H9 (cell line): ENCODE measurements at regions not wholly inside any gene's neighbourhood (a gene's known extent, or its start where the extent isn't known, plus 50 kb on each side); places are given as distances from the start of the nearest gene placed in this dataset.

Source experiments
- DNase-seq: peaks from one replicate; pipeline ENCODE4 v3.0.0-alpha.2; 2017
- H2AFZ ChIP-seq: one replicate; pipeline ENCODE4 v1.6.1; 2013; ENCODE audit warnings: mild to moderate bottlenecking, low read length, control low read depth, moderate library complexity
- H2AK5ac ChIP-seq: 2 replicates; pipeline ENCODE4 v1.6.1; 2013; ENCODE audit warnings: low read length, control low read depth, mixed read lengths; ENCODE audit not compliant: insufficient read length
- H2BK120ac ChIP-seq: one replicate; pipeline ENCODE4 v1.6.1; 2013; ENCODE audit warnings: low read depth, mild to moderate bottlenecking, low read length, control low read depth, inconsistent platforms; ENCODE audit not compliant: poor library complexity, severe bottlenecking
- H2BK12ac ChIP-seq: 2 replicates; pipeline ENCODE4 v1.6.1; 2013; ENCODE audit warnings: low read length, control low read depth, mixed read lengths, low read depth; ENCODE audit not compliant: insufficient read length
- H2BK15ac ChIP-seq: 2 replicates; pipeline ENCODE4 v1.6.1; 2013; ENCODE audit warnings: low read depth, low read length, control low read depth
- H2BK20ac ChIP-seq: one replicate; pipeline ENCODE4 v1.6.1; 2013; ENCODE audit warnings: low read depth, mild to moderate bottlenecking, low read length, control low read depth, inconsistent platforms; ENCODE audit not compliant: poor library complexity, severe bottlenecking
- H2BK5ac ChIP-seq: 2 replicates; pipeline ENCODE4 v1.6.1; 2013; ENCODE audit warnings: low read length, control low read depth, mixed read lengths; ENCODE audit not compliant: insufficient read length
- H3K14ac ChIP-seq: 2 replicates; pipeline ENCODE4 v1.6.1; 2013; ENCODE audit warnings: low read length, control low read depth; ENCODE audit not compliant: insufficient read depth
- H3K18ac ChIP-seq: 2 replicates; pipeline ENCODE4 v1.6.1; 2013; ENCODE audit warnings: low read depth, mild to moderate bottlenecking, mixed read lengths, low read length, control low read depth; ENCODE audit not compliant: insufficient read length
- H3K23ac ChIP-seq: 2 replicates; pipeline ENCODE4 v1.6.1; 2013; ENCODE audit warnings: low read length, control low read depth, mixed read lengths, low read depth; ENCODE audit not compliant: insufficient read length
- H3K23me2 ChIP-seq: 2 replicates; pipeline ENCODE4 v1.6.1; 2013; ENCODE audit warnings: low read depth, mild to moderate bottlenecking, mixed read lengths, low read length, control low read depth; ENCODE audit not compliant: insufficient read length, poor library complexity, severe bottlenecking
- H3K27ac ChIP-seq: 2 replicates; pipeline ENCODE4 v1.5.1; 2013; ENCODE audit warnings: low read length, control low read depth, mixed read lengths, low read depth; ENCODE audit not compliant: insufficient read length
- H3K27me3 ChIP-seq: 2 replicates; pipeline ENCODE4 v1.6.1; 2013; ENCODE audit warnings: low read length, control low read depth, inconsistent platforms; ENCODE audit not compliant: insufficient read depth
- H3K4ac ChIP-seq: 2 replicates; pipeline ENCODE4 v1.6.1; 2013; ENCODE audit warnings: low read depth, mild to moderate bottlenecking, control low read depth, inconsistent platforms, low read length, moderate library complexity
- H3K4me1 ChIP-seq: 2 replicates; pipeline ENCODE4 v1.6.1; 2013; ENCODE audit warnings: low read length, control low read depth, inconsistent platforms; ENCODE audit not compliant: insufficient read depth
- H3K4me2 ChIP-seq: 2 replicates; pipeline ENCODE4 v1.6.1; 2013; ENCODE audit warnings: low read length, control low read depth, mixed read lengths; ENCODE audit not compliant: insufficient read length, insufficient read depth
- H3K56ac ChIP-seq: 2 replicates; pipeline ENCODE4 v1.6.1; 2013; ENCODE audit warnings: low read depth, mild to moderate bottlenecking, mixed read lengths, low read length, control low read depth; ENCODE audit not compliant: insufficient read length
- H3K79me1 ChIP-seq: 2 replicates; pipeline ENCODE4 v1.6.1; 2013; ENCODE audit warnings: low read depth, mild to moderate bottlenecking, moderate library complexity, low read length, control low read depth, inconsistent platforms; ENCODE audit not compliant: insufficient read depth, poor library complexity, severe bottlenecking
- H3K79me2 ChIP-seq: 2 replicates; pipeline ENCODE4 v1.6.1; 2013; ENCODE audit warnings: low read length, control low read depth, inconsistent platforms; ENCODE audit not compliant: insufficient read depth
- H3K9ac ChIP-seq: 2 replicates; pipeline ENCODE4 v1.6.1; 2013; ENCODE audit warnings: low read length, control low read depth, mixed read lengths; ENCODE audit not compliant: insufficient read length; ENCODE audit errors: extremely low read depth
- H3K9me3 ChIP-seq: one replicate; pipeline ENCODE4 v1.6.1; 2013; ENCODE audit warnings: low read depth, low read length, inconsistent platforms; ENCODE audit not compliant: control insufficient read depth
- H3T11ph ChIP-seq: one replicate; pipeline ENCODE4 v1.6.1; 2013; ENCODE audit warnings: mild to moderate bottlenecking, low read length, control low read depth, inconsistent platforms
- H4K20me1 ChIP-seq: one replicate; pipeline ENCODE4 v1.6.1; 2013; ENCODE audit not compliant: control insufficient read depth, insufficient read length, insufficient read depth
- H4K5ac ChIP-seq: 2 replicates; pipeline ENCODE4 v1.6.1; 2013; ENCODE audit warnings: low read depth, mild to moderate bottlenecking, mixed read lengths, low read length, control low read depth; ENCODE audit not compliant: insufficient read length
- H4K8ac ChIP-seq: replicated peaks from 2 replicates; pipeline ENCODE4 v1.6.1; 2013; ENCODE audit warnings: low read length, control low read depth, mixed read lengths, low read depth; ENCODE audit not compliant: insufficient read length
- H4K91ac ChIP-seq: 2 replicates; pipeline ENCODE4 v1.6.1; 2013; ENCODE audit warnings: low read depth, mild to moderate bottlenecking, moderate library complexity, mixed read lengths, low read length, control low read depth; ENCODE audit not compliant: insufficient read length
- H3K27ac Mint-ChIP-seq, 3 experiments: 2 replicates in 2 of 3; 3 replicates in 1 of 3; pipeline ENCODE4 v1.8.0; 2020 to 2021; ENCODE audit warnings: mixed read lengths in 3 of 3, mild to moderate bottlenecking in 1 of 3, moderate library complexity in 1 of 3
- H3K27me3 Mint-ChIP-seq: 2 replicates; pipeline ENCODE4 v1.8.0; 2021; ENCODE audit warnings: low read depth, mild to moderate bottlenecking, moderate library complexity, mixed read lengths
- H3K36me3 Mint-ChIP-seq, 3 experiments: 2 replicates in 2 of 3; 3 replicates in 1 of 3; pipeline ENCODE4 v1.8.0; 2020 to 2021; ENCODE audit warnings: low read depth in 3 of 3, mixed read lengths in 3 of 3; ENCODE audit not compliant: insufficient read depth in 1 of 3
- H3K4me1 Mint-ChIP-seq, 2 experiments: 2 replicates each; pipeline ENCODE4 v1.8.0; 2020; ENCODE audit warnings: mixed read lengths in 2 of 2
- H3K4me3 Mint-ChIP-seq, 2 experiments: 2 replicates in 1 of 2; 3 replicates in 1 of 2; pipeline ENCODE4 v1.8.0; 2020 to 2021; ENCODE audit warnings: mild to moderate bottlenecking in 2 of 2, mixed read lengths in 2 of 2, moderate library complexity in 1 of 2
- H3K9me3 Mint-ChIP-seq, 2 experiments: 2 replicates in 1 of 2; 3 replicates in 1 of 2; pipeline ENCODE4 v1.8.0; 2020; ENCODE audit warnings: mild to moderate bottlenecking in 2 of 2, mixed read lengths in 2 of 2, moderate library complexity in 1 of 2
- WGBS: extraction: QIAGEN DNeasy Blood & Tissue Kit; methylation state at CpG from one replicate; pipeline ENCODE4 v1.1.7; 2013; ENCODE audit warnings: missing lambda C conversion rate, low lambda C conversion rate, mixed read lengths; ENCODE audit not compliant: insufficient read length; ENCODE audit errors: extremely low coverage; 5-methylcytosine and 5-hydroxymethylcytosine counted together
- TF ChIP-seq, protein P1 (sequence below): fragments of 200-600 bp; sonication (generic); conservative IDR thresholded peaks from 3 replicates; pipeline ENCODE4 v1.8.0; 2021; ENCODE audit warnings: antibody characterized with exemption, mild to moderate bottlenecking

DNA sequence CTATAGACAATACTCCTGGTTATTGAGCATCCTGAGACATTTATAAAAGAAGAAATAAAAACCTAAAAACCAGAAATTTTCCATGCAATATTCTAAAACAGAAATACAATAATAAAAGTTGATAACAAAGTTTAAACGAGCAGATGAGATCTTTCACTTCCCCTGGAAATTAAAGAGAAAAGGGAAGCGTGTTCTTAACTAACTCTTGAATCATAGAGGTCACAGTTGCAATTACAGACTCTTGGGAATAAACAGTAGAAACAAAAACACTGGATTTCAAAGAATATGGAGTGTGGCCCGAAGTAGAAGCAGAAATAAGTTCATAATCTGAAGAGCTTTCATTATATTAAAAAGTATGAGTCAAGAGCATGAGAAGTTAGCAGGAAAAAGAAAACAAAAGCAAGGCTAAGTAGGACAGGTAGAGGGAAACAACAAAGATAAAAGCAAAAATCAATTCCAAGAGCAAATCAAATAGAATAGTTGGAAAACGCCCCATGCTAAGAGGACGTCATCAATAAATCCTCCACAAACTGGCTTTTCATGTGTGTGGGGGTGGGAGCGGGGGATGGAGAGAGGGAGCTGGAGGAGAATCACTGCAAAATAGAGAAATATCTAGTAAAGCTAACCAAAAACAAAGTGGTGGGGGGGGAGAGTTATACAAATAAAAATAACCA, 55.2 kb upstream of the C10orf71 start:
- no peak for DNase-seq
- H3K23me2 ChIP-seq = no peaks in the 10 kb centered on the region
- no CpG with 5 or more reads among the region's 6 CpGs for WGBS
- no peaks in the 10 kb centered on the region; the same call in 1 of the 2 replicates for H3K4me1 ChIP-seq
- peaks cover 88% of the 10 kb centered on the region for H3K27me3 Mint-ChIP-seq
- peaks cover 15% of the 10 kb centered on the region in 2 experiments for H3K4me1 Mint-ChIP-seq
- H3K56ac ChIP-seq = no peak overlapping the region
- H2AK5ac ChIP-seq = no peak overlapping the region
- H3K4me2 ChIP-seq = no peak overlapping the region
- H3K79me1 ChIP-seq = no peaks in the 10 kb centered on the region
- H4K5ac ChIP-seq = no peak overlapping the region
- H2BK120ac ChIP-seq = no peak overlapping the region
- H3K9me3 Mint-ChIP-seq = no peaks in the 10 kb centered on the region
- no peak overlapping the region for H3K9ac ChIP-seq
- H3K79me2 ChIP-seq = no peaks in the 10 kb centered on the region
- no peak overlapping the region for H3K4ac ChIP-seq
- no peak overlapping the region for H2BK20ac ChIP-seq
- H3K27me3 ChIP-seq = peaks cover 15% of the 10 kb centered on the region; the same call in 1 of the 2 replicates
- H3K4me3 Mint-ChIP-seq = no peak overlapping the region
- no peaks in the 10 kb centered on the region for H3K9me3 ChIP-seq
- no peak overlapping the region for H3K27ac ChIP-seq
- TF ChIP-seq, protein P1, sequence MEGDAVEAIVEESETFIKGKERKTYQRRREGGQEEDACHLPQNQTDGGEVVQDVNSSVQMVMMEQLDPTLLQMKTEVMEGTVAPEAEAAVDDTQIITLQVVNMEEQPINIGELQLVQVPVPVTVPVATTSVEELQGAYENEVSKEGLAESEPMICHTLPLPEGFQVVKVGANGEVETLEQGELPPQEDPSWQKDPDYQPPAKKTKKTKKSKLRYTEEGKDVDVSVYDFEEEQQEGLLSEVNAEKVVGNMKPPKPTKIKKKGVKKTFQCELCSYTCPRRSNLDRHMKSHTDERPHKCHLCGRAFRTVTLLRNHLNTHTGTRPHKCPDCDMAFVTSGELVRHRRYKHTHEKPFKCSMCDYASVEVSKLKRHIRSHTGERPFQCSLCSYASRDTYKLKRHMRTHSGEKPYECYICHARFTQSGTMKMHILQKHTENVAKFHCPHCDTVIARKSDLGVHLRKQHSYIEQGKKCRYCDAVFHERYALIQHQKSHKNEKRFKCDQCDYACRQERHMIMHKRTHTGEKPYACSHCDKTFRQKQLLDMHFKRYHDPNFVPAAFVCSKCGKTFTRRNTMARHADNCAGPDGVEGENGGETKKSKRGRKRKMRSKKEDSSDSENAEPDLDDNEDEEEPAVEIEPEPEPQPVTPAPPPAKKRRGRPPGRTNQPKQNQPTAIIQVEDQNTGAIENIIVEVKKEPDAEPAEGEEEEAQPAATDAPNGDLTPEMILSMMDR = no peak
- no peak overlapping the region for H3K23ac ChIP-seq
- no peak overlapping the region for H3K14ac ChIP-seq
- no peaks in the 10 kb centered on the region for H4K20me1 ChIP-seq
- no peak overlapping the region for H2BK12ac ChIP-seq
- no peak overlapping the region for H4K8ac ChIP-seq
- H2BK5ac ChIP-seq = no peak overlapping the region
- H4K91ac ChIP-seq = no peak overlapping the region
- no peak overlapping the region for H3T11ph ChIP-seq
- no peaks in the 10 kb centered on the region for H3K36me3 Mint-ChIP-seq
- H3K27ac Mint-ChIP-seq = no peak overlapping the region
- H2AFZ ChIP-seq = no peak overlapping the region
- H2BK15ac ChIP-seq = no peak overlapping the region
- H3K18ac ChIP-seq = no peak overlapping the region
